ENCODE measurements at regions not wholly inside any gene's neighbourhood (a gene's known extent, or its start where the extent isn't known, plus 50 kb on each side); places are given as distances from the start of the nearest gene placed in this dataset.
"Not testable (repeated sequence)": the region's sequence is repeated elsewhere in the genome, so short reads cannot be mapped to it uniquely, and the experiment has no call there.

GRCh38 chr12:8282181-8282580, 54.8 kb upstream of the FAM90A1 start:
- not testable (repeated sequence) for DNase-seq (ENCODE audit: low spot score)

- DNase-seq (ENCODE audit: low spot score) = not testable (repeated sequence)
Measured at GRCh38 chr12:8285681-8286080, 58.3 kb upstream of the FAM90A1 start.

GRCh38 chr12:8291764-8292163, 64.3 kb upstream of the FAM90A1 start:
- DNase-seq (ENCODE audit: low spot score) = not testable (repeated sequence)

DNA sequence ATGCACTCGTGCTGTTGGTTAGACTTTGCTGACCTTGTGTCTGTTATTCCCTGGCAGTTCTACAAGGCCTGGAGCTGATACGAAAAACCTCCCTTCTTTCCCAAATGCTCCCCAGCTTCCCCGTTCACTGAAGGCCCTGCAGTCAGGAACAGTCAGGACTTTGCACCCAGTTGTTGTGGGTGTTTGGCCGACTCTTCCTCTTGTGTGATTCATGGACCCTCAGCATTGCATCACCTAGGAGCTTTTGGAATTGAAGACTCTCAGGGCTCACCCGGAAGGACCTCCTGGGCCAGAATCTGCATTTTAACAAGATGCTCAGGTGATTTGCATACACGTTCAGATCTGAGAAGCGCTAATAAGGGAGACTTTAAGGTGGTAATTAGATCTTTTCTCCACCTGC, 67.2 kb upstream of the FAM90A1 start:
- not testable (repeated sequence) for DNase-seq (ENCODE audit: low spot score)

DNA sequence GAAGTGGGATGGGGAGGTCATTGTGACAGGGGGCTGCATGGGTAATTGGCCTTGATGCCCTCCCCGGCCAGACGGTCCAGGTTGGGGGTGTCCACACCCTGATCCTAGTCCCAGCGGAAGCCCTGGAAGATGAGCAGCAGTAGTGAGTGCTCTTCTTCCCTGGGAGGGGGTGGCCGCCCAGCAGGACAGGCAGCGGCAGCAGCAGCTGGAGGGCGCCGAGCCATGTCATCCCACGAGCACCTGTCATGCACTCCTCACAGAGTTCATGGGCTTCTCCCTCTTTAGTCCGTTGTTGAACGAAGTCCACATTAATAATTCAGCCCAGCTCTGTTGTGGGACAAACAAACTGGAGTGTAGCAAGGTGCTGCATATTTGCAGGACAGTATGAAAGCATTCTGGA, 81.2 kb upstream of the FAM90A1 start:
- DNase-seq (ENCODE audit: low spot score) = not testable (repeated sequence)

DNA sequence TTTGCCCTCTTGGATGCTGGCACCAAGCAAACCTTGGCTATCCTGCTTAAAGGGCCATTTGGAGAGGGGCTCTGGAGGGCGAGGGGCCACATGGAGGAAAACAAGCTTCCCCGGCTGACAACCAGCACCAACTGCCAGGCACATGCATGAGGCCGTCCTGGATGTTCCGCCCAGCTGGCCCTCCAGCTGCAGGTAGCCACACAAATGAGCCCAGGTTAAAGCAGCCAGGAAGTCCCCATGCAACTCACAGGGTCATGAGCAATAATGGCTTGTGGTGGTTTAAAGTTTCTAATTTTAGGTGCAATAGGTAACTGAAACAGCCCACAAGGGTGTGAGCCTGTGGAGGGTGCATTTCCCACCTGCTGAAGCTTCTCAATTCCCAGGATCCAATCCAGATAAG, 88.6 kb upstream of the FAM90A1 start:
- DNase-seq (ENCODE audit: low spot score) = not testable (repeated sequence)

DNA sequence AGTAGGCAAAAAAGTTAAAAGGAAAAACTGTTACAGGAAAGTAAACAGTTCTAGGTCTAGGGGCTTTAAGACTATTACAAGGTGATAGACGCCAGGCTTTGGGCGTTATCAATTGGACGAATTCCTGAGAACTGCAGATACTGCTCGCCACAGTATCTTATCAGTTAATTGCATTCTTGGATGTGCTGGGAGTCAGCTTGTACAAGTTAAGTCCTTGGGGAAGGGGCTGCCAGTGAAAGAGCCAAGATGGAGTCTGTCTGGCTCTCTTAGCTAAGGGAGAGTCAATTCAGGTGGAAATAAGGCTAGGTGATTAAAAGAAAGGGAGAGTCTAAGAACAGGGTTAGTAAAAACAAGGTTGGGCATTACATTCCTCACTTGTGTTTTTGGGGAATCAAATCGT, 90.3 kb upstream of the FAM90A1 start:
- not testable (repeated sequence) for DNase-seq (ENCODE audit: low spot score)

DNA sequence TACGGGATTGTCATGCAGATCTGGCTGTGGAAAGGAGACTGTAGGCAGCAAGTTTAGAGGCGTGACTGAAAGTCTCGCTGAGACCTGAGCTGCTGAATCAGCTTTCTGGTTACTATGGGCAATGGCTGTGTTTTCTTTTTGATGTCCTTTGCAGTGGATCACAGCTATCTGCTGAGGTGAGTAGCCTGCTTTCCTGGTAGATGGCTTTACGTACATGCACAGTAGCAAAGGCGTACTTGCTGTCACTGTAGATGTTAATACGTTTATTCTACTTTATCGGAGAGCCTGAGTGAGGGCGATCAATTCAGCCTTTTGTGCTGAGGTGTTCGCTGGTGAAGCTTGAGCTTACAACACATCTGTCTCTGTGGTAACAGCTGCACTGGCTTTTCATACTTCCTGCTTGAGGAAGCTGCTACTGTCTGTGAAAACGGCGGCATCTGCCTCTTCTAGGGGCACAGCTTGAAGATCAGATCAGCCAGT, 92.9 kb upstream of the FAM90A1 start:
- not testable (repeated sequence) for DNase-seq (ENCODE audit: low spot score)

DNA sequence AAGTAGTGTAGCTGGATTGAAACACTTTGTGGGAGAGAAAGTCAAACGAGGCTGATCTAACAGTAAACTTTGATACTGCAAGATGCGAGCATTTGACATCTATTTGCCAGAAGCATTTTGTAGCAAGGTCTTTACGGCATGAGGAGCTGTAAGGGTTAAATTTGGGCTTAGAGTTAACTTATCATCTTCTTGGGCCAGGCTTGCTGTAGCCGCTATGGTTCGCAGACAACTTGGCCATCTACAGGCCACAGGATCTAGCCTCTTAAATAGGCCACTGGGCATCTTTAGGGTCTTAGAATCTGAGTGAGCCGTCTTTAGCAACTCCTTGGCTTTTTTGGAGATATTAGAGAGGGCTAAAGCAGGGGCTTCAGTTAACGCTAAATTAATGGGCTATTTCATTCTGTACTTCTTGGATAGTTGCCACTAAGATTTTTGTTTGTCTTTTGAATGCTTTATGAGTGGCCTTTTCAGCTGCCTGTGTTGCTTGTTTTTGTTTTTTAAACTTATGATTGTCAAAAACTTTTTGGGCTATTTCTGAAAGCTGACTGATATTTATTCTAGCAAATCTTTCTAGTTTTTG, 93.5 kb upstream of the FAM90A1 start:
- not testable (repeated sequence) for DNase-seq (ENCODE audit: low spot score)

GRCh38 chr12:8325145-8325839, 97.9 kb upstream of the FAM90A1 start:
- DNase-seq (ENCODE audit: low spot score) = not testable (repeated sequence)

DNA sequence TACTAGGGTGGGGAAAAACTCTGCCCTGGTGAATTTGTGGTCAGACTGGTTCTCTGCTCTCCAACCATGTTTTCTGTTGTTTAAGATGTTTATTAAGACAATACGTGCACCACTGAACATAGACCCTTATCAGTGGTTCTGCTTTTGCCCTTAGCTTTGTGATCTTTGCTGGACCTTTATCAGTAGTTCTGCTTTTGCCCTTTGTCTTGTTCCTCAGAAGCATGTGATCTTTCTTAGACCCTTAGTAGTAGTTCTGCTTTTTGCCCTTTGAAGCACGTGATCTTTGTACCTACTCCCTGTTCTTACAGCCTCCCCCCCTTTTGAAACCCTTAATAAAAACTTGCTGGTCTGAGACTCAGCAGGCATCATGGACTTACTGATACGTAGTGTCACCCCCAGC, 101.4 kb upstream of the FAM90A1 start:
- not testable (repeated sequence) for DNase-seq (ENCODE audit: low spot score)

GRCh38 chr12:8332373-8332772, 105.0 kb upstream of the FAM90A1 start:
- DNase-seq (ENCODE audit: low spot score) = not testable (repeated sequence)

- DNase-seq (ENCODE audit: low spot score) = not testable (repeated sequence)
Measured at GRCh38 chr12:8351073-8351472, 104.7 kb upstream of the CLEC6A start.

DNA sequence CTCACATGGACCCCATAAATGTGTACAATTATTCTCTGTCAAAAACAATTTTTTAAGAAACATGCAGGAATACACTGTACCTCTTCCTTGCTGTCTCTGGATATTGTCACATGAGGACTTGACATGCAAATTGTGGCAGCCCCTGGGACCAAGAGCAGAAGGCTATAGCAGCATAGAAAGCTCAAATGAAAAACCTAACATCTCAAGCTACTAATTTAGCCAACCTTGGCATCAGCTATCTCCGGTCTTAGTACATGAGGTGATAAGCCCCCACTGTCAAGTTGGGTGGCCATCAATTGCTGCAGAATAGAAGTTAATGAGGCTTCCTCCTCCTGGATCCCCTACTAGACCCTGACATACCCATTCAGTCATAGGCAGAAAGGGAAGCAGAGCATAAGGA, 101.0 kb upstream of the CLEC6A start:
- not testable (repeated sequence) for DNase-seq (ENCODE audit: low spot score)

- not testable (repeated sequence) for DNase-seq (ENCODE audit: low spot score)
Measured at GRCh38 chr12:8355531-8355930, 100.2 kb upstream of the CLEC6A start.

- peak; percentile 51 for DNase-seq (ENCODE audit: low spot score)
Measured at GRCh38 chr12:8373744-8374143, 82.0 kb upstream of the CLEC6A start.

- not testable (repeated sequence) for DNase-seq (ENCODE audit: low spot score)
Measured at GRCh38 chr12:8375122-8375521, 80.6 kb upstream of the CLEC6A start.

DNA sequence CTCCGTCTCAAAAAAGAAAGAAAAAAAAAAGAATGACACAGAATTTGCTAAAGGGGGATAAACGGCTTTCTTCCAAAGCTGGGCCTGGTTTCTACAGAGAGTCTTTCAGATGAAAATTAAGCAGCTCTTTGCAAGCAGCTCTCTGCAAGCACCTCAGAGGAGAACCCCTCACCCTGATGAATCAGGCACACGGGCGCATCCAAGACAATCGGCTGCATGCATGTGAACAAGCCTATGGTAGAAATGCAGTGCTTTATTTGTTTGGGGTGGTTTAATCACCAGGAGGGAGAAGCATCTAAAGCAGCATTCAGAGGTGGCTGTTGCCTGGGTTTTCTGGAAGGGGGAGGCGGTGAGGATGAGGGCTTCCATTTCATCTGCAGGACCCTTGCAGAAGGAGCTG, 78.0 kb upstream of the CLEC6A start:
- not testable (repeated sequence) for DNase-seq (ENCODE audit: low spot score)

GRCh38 chr12:8382556-8382955, 73.2 kb upstream of the CLEC6A start:
- DNase-seq (ENCODE audit: low spot score) = not testable (repeated sequence)

- DNase-seq (ENCODE audit: low spot score) = not testable (repeated sequence)
Measured at GRCh38 chr12:8384686-8385085, 71.1 kb upstream of the CLEC6A start.

DNA sequence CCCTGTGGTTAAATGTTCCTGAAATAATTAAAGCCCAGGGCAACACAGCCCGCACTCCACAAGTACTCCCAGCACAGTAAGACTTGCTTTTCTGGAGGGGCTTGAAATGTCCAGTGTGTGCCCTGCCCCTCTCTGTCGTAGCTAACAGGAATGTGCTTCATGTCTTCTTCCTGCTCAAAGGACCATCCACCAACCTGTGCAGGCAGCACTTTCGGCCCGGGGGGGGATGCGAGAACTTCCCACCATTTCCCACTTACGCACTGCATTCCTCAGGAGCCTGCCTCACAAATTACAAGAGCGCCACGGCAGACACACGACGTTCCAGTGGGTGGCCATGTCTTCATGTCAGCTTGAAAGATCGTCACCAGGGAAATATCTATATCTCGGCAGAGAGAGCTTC, 70.3 kb upstream of the CLEC6A start:
- DNase-seq (ENCODE audit: low spot score) = not testable (repeated sequence)

DNA sequence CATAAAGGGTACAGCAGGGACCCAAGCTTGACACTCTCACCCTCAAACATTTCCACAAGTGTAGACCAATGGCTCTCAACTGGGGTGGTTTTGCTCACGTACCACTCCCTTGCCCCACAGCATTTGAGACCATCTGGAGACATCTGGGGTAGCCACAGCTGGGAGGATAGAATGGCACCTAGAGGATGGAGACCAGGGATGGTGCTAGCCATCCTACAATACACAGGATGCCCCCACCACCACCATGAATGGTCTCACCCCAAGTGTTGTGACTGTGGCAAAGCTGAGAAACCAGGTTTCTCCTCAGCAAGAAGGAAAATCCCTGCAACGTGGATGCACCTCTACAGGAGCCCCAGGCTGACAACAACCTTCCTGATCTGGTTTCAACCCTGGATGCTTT, 69.1 kb upstream of the CLEC6A start:
- not testable (repeated sequence) for DNase-seq (ENCODE audit: low spot score)

DNA sequence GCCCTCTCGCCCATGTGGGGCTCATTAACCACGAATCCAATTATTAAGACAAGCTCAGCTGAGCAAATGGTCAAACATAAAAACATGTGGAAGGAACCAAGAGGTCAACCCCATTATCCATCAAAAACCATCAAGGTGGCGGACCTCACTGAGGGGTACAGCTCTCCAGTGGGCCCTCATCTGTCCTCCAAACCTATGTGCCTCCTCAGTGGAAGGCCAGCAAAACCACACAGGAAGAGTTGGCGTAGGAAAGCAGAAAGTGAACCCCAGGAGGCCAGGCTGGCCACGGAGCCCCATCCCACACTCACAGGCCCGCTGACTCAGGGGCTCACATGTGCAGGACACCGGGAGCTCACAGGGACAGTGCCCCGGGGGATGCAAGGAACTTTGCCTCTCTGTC, 66.5 kb upstream of the CLEC6A start:
- DNase-seq (ENCODE audit: low spot score) = not testable (repeated sequence)
